22Rv1 (cell line): ENCODE measurements at regions not wholly inside any gene's neighbourhood (a gene's known extent, or its start where the extent isn't known, plus 50 kb on each side); places are given as distances from the start of the nearest gene placed in this dataset.

Source experiments
- ZFX ChIP-seq: fragments of 450-650 bp; IDR thresholded peaks from 2 replicates; pipeline ENCODE4 v1.6.1; 2017; ENCODE audit warnings: antibody characterized with exemption, borderline replicate concordance
- TF ChIP-seq, protein P1 (sequence below): fragments of 450-650 bp; IDR thresholded peaks from 2 replicates; pipeline ENCODE4 v1.5.1; 2017; ENCODE audit warnings: mild to moderate bottlenecking

DNA sequence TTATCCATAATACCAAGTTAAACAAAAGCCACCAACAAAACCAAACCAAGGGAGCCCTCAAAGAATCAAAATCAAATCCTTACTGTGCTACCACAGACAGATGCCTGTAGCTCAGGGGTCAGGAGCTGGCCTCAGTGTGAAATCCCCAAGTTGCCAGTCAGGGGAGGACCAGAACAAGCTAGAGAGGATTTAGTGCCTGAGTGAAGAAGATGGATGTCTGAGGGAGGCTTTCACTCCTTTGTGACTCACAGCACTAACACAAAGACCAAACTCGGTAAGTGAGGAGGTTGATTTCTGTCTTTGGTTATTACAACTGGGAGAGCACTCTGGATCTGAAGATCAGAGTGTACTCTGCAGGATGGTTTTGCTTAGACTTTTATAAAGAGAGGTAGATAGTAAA is 189.9 kb upstream of the ZNF184 start:
- TF ChIP-seq, protein P1, sequence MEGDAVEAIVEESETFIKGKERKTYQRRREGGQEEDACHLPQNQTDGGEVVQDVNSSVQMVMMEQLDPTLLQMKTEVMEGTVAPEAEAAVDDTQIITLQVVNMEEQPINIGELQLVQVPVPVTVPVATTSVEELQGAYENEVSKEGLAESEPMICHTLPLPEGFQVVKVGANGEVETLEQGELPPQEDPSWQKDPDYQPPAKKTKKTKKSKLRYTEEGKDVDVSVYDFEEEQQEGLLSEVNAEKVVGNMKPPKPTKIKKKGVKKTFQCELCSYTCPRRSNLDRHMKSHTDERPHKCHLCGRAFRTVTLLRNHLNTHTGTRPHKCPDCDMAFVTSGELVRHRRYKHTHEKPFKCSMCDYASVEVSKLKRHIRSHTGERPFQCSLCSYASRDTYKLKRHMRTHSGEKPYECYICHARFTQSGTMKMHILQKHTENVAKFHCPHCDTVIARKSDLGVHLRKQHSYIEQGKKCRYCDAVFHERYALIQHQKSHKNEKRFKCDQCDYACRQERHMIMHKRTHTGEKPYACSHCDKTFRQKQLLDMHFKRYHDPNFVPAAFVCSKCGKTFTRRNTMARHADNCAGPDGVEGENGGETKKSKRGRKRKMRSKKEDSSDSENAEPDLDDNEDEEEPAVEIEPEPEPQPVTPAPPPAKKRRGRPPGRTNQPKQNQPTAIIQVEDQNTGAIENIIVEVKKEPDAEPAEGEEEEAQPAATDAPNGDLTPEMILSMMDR, result no peak
- no peak for TF ChIP-seq ZFX
